AG04449 (cell line): ENCODE measurements at regions not wholly inside any gene's neighbourhood (a gene's known extent, or its start where the extent isn't known, plus 50 kb on each side); places are given as distances from the start of the nearest gene placed in this dataset.

Experiments used
- CTCF ChIA-PET: fragments of 350-600 bp; formaldehyde crosslinking; extraction: SDS; loops from one replicate; lab custom pipeline; 2021; ENCODE audit warnings: antibody characterized with exemption; lab: Yijun Ruan, JAX
- POLR2A ChIA-PET: fragments of 400-600, 350-600 bp; formaldehyde crosslinking; extraction: SDS; loops from one replicate; lab custom pipeline; 2020; ENCODE audit warnings: antibody characterized with exemption, inconsistent platforms; lab: Yijun Ruan, JAX
- DNase-seq: peaks from one replicate; pipeline ENCODE4 v3.0.0-alpha.2; 2010; ENCODE audit warnings: low read depth, low spot score
- H3K4me3 ChIP-seq: 2 replicates; pipeline ENCODE4 v1.5.1; 2011; ENCODE audit warnings: low read depth, mild to moderate bottlenecking, control low read depth, low read length
- CTCF ChIP-seq: IDR thresholded peaks from one replicate; pipeline ENCODE4 v1.5.1; 2011; ENCODE audit warnings: mild to moderate bottlenecking, moderate library complexity, low read length, control low read depth, inconsistent platforms; ENCODE audit not compliant: insufficient read depth; ENCODE audit errors: missing control alignments

GRCh38 chr18:43442131-43442530 lies 164.8 kb upstream of the SYT4 start:
- POLR2A ChIA-PET = no interaction called here
- no peak overlapping the region for H3K4me3 ChIP-seq
- DNase-seq = no peak
- CTCF ChIA-PET = no interaction called here
- TF ChIP-seq CTCF = no peak

GRCh38 chr18:43442571-43442970 lies 165.3 kb upstream of the SYT4 start:
- POLR2A ChIA-PET = no interaction called here
- no peak for DNase-seq
- no peak for TF ChIP-seq CTCF
- CTCF ChIA-PET = no interaction called here
- H3K4me3 ChIP-seq = no peak overlapping the region

- DNase-seq = no peak
- no peak overlapping the region for H3K4me3 ChIP-seq
- CTCF ChIA-PET = no interaction called here
- POLR2A ChIA-PET = no interaction called here
- TF ChIP-seq CTCF = no peak
Measured at GRCh38 chr18:43465483-43465882, 188.2 kb upstream of the SYT4 start.

- ChIA-PET POLR2A (no interaction called here), CTCF (no interaction called here)
- no peak for DNase-seq
- TF ChIP-seq CTCF = no peak
- no peak overlapping the region for H3K4me3 ChIP-seq
Measured at GRCh38 chr18:43471873-43472272, 194.6 kb upstream of the SYT4 start.

- POLR2A ChIA-PET = no interaction called here
- DNase-seq = no peak
- CTCF ChIA-PET = no interaction called here
- no peak for TF ChIP-seq CTCF
- no peak overlapping the region for H3K4me3 ChIP-seq
Measured at GRCh38 chr18:43481069-43481468, 203.8 kb upstream of the SYT4 start.

- POLR2A ChIA-PET = no interaction called here
- TF ChIP-seq CTCF = no peak
- CTCF ChIA-PET = no interaction called here
- H3K4me3 ChIP-seq = no peak overlapping the region
- no peak for DNase-seq
Measured at GRCh38 chr18:43482136-43482535, 204.8 kb upstream of the SYT4 start.

- ChIA-PET CTCF (no interaction called here), POLR2A (no interaction called here)
- no peak for TF ChIP-seq CTCF
- DNase-seq = no peak
- no peak overlapping the region for H3K4me3 ChIP-seq
Measured at GRCh38 chr18:43482600-43482999, 205.3 kb upstream of the SYT4 start.
